ENCODE measurements at regions not wholly inside any gene's neighbourhood (a gene's known extent, or its start where the extent isn't known, plus 50 kb on each side); places are given as distances from the start of the nearest gene placed in this dataset.

GRCh38 chr4:25525896-25526295 lies 129.8 kb upstream of the SLC34A2 start:
- H3K27me3 Mint-ChIP-seq, result no peaks in the 10 kb centered on the region
- H3K4me3 Mint-ChIP-seq (ENCODE audit: low read depth), result no peak overlapping the region
- H3K36me3 Mint-ChIP-seq (ENCODE audit: insufficient read depth), result no peaks in the 10 kb centered on the region
- H3K27ac Mint-ChIP-seq, result no peak overlapping the region
- H3K9me3 Mint-ChIP-seq (ENCODE audit: low read depth), result no peaks in the 10 kb centered on the region
- DNase-seq (ENCODE audit: low spot score, unreplicated experiment), result no peak
- no peak for TF ChIP-seq CTCF (IDR thresholded peaks at IDR 0.05; ENCODE audit: unreplicated experiment)
- peaks cover 2% of the 10 kb centered on the region for H3K4me1 Mint-ChIP-seq (ENCODE audit: low read depth)

GRCh38 chr4:25527034-25527433 lies 128.6 kb upstream of the SLC34A2 start:
- H3K36me3 Mint-ChIP-seq (ENCODE audit: insufficient read depth), result no peaks in the 10 kb centered on the region

GRCh38 chr4:25528391-25528790 lies 127.3 kb upstream of the SLC34A2 start:
- H3K4me1 Mint-ChIP-seq (ENCODE audit: low read depth), result no peaks in the 10 kb centered on the region
- H3K27me3 Mint-ChIP-seq, result no peaks in the 10 kb centered on the region
- TF ChIP-seq CTCF (IDR thresholded peaks at IDR 0.05; ENCODE audit: unreplicated experiment), result no peak
- H3K9me3 Mint-ChIP-seq (ENCODE audit: low read depth), result peaks cover 4% of the 10 kb centered on the region
- DNase-seq (ENCODE audit: low spot score, unreplicated experiment), result no peak
- H3K27ac Mint-ChIP-seq, result no peak overlapping the region
- H3K4me3 Mint-ChIP-seq (ENCODE audit: low read depth), result no peak overlapping the region
- no peaks in the 10 kb centered on the region for H3K36me3 Mint-ChIP-seq (ENCODE audit: insufficient read depth)

More at GRCh38 chr4:25527034-25527433, 128.6 kb upstream of the SLC34A2 start:
- no peak overlapping the region for H3K27ac Mint-ChIP-seq
- H3K27me3 Mint-ChIP-seq, result no peaks in the 10 kb centered on the region
- no peak overlapping the region for H3K4me3 Mint-ChIP-seq (ENCODE audit: low read depth)
- DNase-seq (ENCODE audit: low spot score, unreplicated experiment), result no peak
- no peaks in the 10 kb centered on the region for H3K4me1 Mint-ChIP-seq (ENCODE audit: low read depth)
- TF ChIP-seq CTCF (IDR thresholded peaks at IDR 0.05; ENCODE audit: unreplicated experiment), result no peak
- peaks cover 4% of the 10 kb centered on the region for H3K9me3 Mint-ChIP-seq (ENCODE audit: low read depth)

- Mint-ChIP-seq H3K4me1 (ENCODE audit: low read depth) (peaks cover 16% of the 10 kb centered on the region), H3K36me3 (ENCODE audit: insufficient read depth) (no peaks in the 10 kb centered on the region), H3K9me3 (ENCODE audit: low read depth) (peaks cover 4% of the 10 kb centered on the region), H3K27ac (no peak overlapping the region), H3K27me3 (no peaks in the 10 kb centered on the region), H3K4me3 (ENCODE audit: low read depth) (no peak overlapping the region)
- TF ChIP-seq CTCF (IDR thresholded peaks at IDR 0.05; ENCODE audit: unreplicated experiment), result peak; percentile 29
- no peak for DNase-seq (ENCODE audit: low spot score, unreplicated experiment)
These were observed 124.4 kb upstream of the SLC34A2 start for GRCh38 chr4:25531272-25531671.

GRCh38 chr4:25532591-25532990 lies 123.1 kb upstream of the SLC34A2 start:
- no peaks in the 10 kb centered on the region for H3K36me3 Mint-ChIP-seq (ENCODE audit: insufficient read depth)
- H3K27me3 Mint-ChIP-seq, result no peaks in the 10 kb centered on the region
- TF ChIP-seq CTCF (IDR thresholded peaks at IDR 0.05; ENCODE audit: unreplicated experiment), result no peak
- no peak overlapping the region for H3K4me3 Mint-ChIP-seq (ENCODE audit: low read depth)
- H3K4me1 Mint-ChIP-seq (ENCODE audit: low read depth), result peaks cover 22% of the 10 kb centered on the region
- no peak overlapping the region for H3K27ac Mint-ChIP-seq
- no peak for DNase-seq (ENCODE audit: low spot score, unreplicated experiment)
- peaks cover 4% of the 10 kb centered on the region for H3K9me3 Mint-ChIP-seq (ENCODE audit: low read depth)
